ENCODE measurements at regions not wholly inside any gene's neighbourhood (a gene's known extent, or its start where the extent isn't known, plus 50 kb on each side); places are given as distances from the start of the nearest gene placed in this dataset.

GRCh38 chr4:126687655-126688358, 945.0 kb upstream of the INTU start:
- DNase-seq (ENCODE audit: low spot score), result peak; percentile 4

- no peak for DNase-seq (ENCODE audit: low spot score)
These were observed 941.0 kb upstream of the INTU start for GRCh38 chr4:126691797-126692196.

- no peak for DNase-seq (ENCODE audit: low spot score)
These were observed 935.0 kb upstream of the INTU start for GRCh38 chr4:126697748-126698147.

GRCh38 chr4:126698224-126698623, 934.5 kb upstream of the INTU start:
- no peak for DNase-seq (ENCODE audit: low spot score)

GRCh38 chr4:126701756-126702155, 931.0 kb upstream of the INTU start:
- DNase-seq (ENCODE audit: low spot score), result peak; percentile 4

GRCh38 chr4:126702747-126703146, 930.0 kb upstream of the INTU start:
- DNase-seq (ENCODE audit: low spot score), result no peak

GRCh38 chr4:126705266-126705665, 927.5 kb upstream of the INTU start:
- DNase-seq (ENCODE audit: low spot score), result no peak

GRCh38 chr4:126708716-126709115, 924.0 kb upstream of the INTU start:
- no peak for DNase-seq (ENCODE audit: low spot score)

- DNase-seq (ENCODE audit: low spot score), result no peak
These were observed 921.8 kb upstream of the INTU start for GRCh38 chr4:126710935-126711334.

GRCh38 chr4:126715067-126715466, 917.7 kb upstream of the INTU start:
- DNase-seq (ENCODE audit: low spot score), result no peak

- no peak for DNase-seq (ENCODE audit: low spot score)
These were observed 917.1 kb upstream of the INTU start for GRCh38 chr4:126715681-126716080.

GRCh38 chr4:126718136-126718535, 914.6 kb upstream of the INTU start:
- no peak for DNase-seq (ENCODE audit: low spot score)

- DNase-seq (ENCODE audit: low spot score), result no peak
These were observed 912.9 kb upstream of the INTU start for GRCh38 chr4:126719852-126720251.

GRCh38 chr4:126725906-126726305, 906.9 kb upstream of the INTU start:
- DNase-seq (ENCODE audit: low spot score), result peak; percentile 3

GRCh38 chr4:126727461-126727860, 905.3 kb upstream of the INTU start:
- no peak for DNase-seq (ENCODE audit: low spot score)

GRCh38 chr4:126731062-126731461, 901.7 kb upstream of the INTU start:
- DNase-seq (ENCODE audit: low spot score), result no peak

GRCh38 chr4:126733301-126733700, 899.5 kb upstream of the INTU start:
- no peak for DNase-seq (ENCODE audit: low spot score)

GRCh38 chr4:126734465-126734864, 898.3 kb upstream of the INTU start:
- DNase-seq (ENCODE audit: low spot score), result no peak

GRCh38 chr4:126735294-126736132, 897.2 kb upstream of the INTU start:
- no peak for DNase-seq (ENCODE audit: low spot score)

GRCh38 chr4:126736133-126736518, 896.6 kb upstream of the INTU start:
- DNase-seq (ENCODE audit: low spot score), result no peak

- no peak for DNase-seq (ENCODE audit: low spot score)
These were observed 894.7 kb upstream of the INTU start for GRCh38 chr4:126737899-126738526.

GRCh38 chr4:126738527-126738923, 894.2 kb upstream of the INTU start:
- DNase-seq (ENCODE audit: low spot score), result no peak

- no peak for DNase-seq (ENCODE audit: low spot score)
These were observed 893.8 kb upstream of the INTU start for GRCh38 chr4:126738926-126739325.

Data from Ammon's horn (tissue), 1 donor.